ENCODE measurements at regions not wholly inside any gene's neighbourhood (a gene's known extent, or its start where the extent isn't known, plus 50 kb on each side); places are given as distances from the start of the nearest gene placed in this dataset.

DNA sequence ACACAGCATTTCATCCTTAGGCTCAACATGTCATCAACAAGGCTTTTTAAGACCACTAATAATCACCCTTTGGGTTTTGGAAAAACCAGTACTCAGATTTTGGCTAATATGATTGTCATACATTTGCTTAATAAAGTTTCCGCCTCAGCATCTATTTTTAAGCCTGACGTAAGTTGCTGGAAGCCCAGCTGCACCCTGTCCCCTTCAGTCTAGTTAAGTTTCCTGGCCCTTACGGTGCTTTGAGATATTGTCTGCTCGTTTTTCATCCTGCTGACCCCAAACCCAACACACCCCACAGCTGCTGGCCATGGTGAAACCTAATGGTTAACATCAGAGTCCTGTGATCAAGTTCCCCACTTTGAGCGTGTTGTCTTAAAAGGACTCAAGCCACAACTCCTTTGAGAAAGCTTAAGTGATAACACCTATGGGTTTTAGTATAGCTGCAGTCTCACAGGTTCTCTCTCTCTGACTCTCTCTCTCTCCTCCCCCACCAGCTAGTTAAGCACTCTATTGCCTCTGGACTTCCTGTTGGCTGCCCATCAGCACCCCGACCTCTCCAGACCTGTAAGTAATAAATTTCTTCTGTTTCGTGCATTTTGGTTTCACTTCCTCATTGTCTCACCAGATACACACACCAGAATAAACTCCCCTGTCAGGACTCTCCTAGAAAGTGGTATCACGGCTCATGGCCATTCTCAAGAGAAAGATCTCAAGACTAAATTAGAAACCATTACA, 802.0 kb downstream of the C6orf118 start:
- Histone ChIP-seq H3K27me3 (ENCODE audit: insufficient read depth, low read depth, low read length) (no peaks in the 10 kb centered on the region), H4K20me1 (ENCODE audit: insufficient read depth) (no peaks in the 10 kb centered on the region), H3K9me2 (ENCODE audit: insufficient read depth, low read length) (no peaks in the 10 kb centered on the region), H3K79me2 (replicated peaks; ENCODE audit: insufficient read depth, low read length) (no peaks in the 10 kb centered on the region), H3F3A (ENCODE audit: insufficient read depth, low read length, poor library complexity, severe bottlenecking) (no peaks in the 10 kb centered on the region), H3K27ac (ENCODE audit: low read length) (no peak overlapping the region), H2AFZ (ENCODE audit: low read depth, low read length) (no peak overlapping the region), H3K9ac (ENCODE audit: low read length) (no peak overlapping the region), H3K36me3 (ENCODE audit: insufficient read depth, low read length) (no peaks in the 10 kb centered on the region), H3K9me3 (ENCODE audit: low read length) (no peaks in the 10 kb centered on the region), H3K4me2 (ENCODE audit: low read length) (no peak overlapping the region), H3K4me3 (ENCODE audit: low read length) (no peak overlapping the region)
- TF ChIP-seq TAF1 (IDR thresholded peaks at IDR 0.05; ENCODE audit: low read depth) (no peak), RAD21 (conservative IDR thresholded peaks at IDR 0.05) (no peak), EZH2 (IDR thresholded peaks at IDR 0.05; ENCODE audit: borderline replicate concordance, insufficient read depth, low read length, poor library complexity, severe bottlenecking) (no peak), EP300 (conservative IDR thresholded peaks at IDR 0.05; ENCODE audit: poor library complexity, severe bottlenecking) (no peak), MXI1 (conservative IDR thresholded peaks at IDR 0.05; ENCODE audit: poor library complexity, severe bottlenecking) (no peak), SMC3 (conservative IDR thresholded peaks at IDR 0.05; ENCODE audit: poor library complexity) (no peak), POLR2AphosphoS5 (IDR thresholded peaks at IDR 0.05) (no peak), CTCF (IDR thresholded peaks at IDR 0.05; ENCODE audit: poor library complexity, severe bottlenecking) (no peak)
- TF ChIP-seq, protein P1, sequence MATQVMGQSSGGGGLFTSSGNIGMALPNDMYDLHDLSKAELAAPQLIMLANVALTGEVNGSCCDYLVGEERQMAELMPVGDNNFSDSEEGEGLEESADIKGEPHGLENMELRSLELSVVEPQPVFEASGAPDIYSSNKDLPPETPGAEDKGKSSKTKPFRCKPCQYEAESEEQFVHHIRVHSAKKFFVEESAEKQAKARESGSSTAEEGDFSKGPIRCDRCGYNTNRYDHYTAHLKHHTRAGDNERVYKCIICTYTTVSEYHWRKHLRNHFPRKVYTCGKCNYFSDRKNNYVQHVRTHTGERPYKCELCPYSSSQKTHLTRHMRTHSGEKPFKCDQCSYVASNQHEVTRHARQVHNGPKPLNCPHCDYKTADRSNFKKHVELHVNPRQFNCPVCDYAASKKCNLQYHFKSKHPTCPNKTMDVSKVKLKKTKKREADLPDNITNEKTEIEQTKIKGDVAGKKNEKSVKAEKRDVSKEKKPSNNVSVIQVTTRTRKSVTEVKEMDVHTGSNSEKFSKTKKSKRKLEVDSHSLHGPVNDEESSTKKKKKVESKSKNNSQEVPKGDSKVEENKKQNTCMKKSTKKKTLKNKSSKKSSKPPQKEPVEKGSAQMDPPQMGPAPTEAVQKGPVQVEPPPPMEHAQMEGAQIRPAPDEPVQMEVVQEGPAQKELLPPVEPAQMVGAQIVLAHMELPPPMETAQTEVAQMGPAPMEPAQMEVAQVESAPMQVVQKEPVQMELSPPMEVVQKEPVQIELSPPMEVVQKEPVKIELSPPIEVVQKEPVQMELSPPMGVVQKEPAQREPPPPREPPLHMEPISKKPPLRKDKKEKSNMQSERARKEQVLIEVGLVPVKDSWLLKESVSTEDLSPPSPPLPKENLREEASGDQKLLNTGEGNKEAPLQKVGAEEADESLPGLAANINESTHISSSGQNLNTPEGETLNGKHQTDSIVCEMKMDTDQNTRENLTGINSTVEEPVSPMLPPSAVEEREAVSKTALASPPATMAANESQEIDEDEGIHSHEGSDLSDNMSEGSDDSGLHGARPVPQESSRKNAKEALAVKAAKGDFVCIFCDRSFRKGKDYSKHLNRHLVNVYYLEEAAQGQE (IDR thresholded peaks at IDR 0.05; ENCODE audit: borderline replicate concordance) = no peak

GRCh38 chr6:164505425-164505824, 804.0 kb downstream of the C6orf118 start:
- no peaks in the 10 kb centered on the region for H3K79me2 ChIP-seq (replicated peaks; ENCODE audit: insufficient read depth, low read length)
- no peaks in the 10 kb centered on the region for H3K9me3 ChIP-seq (ENCODE audit: low read length)
- no peaks in the 10 kb centered on the region for H3K36me3 ChIP-seq (ENCODE audit: insufficient read depth, low read length)
- H4K20me1 ChIP-seq (ENCODE audit: insufficient read depth) = no peaks in the 10 kb centered on the region
- TF ChIP-seq EP300 (conservative IDR thresholded peaks at IDR 0.05; ENCODE audit: poor library complexity, severe bottlenecking) (peak; percentile 93), SMC3 (conservative IDR thresholded peaks at IDR 0.05; ENCODE audit: poor library complexity) (no peak), POLR2AphosphoS5 (IDR thresholded peaks at IDR 0.05) (peak; percentile 67)
- H2AFZ ChIP-seq (ENCODE audit: low read depth, low read length) = no peak overlapping the region
- no peaks in the 10 kb centered on the region for H3K9me2 ChIP-seq (ENCODE audit: insufficient read depth, low read length)
- no peak overlapping the region for H3K9ac ChIP-seq (ENCODE audit: low read length)
- H3K4me2 ChIP-seq (ENCODE audit: low read length) = no peak overlapping the region
- no peaks in the 10 kb centered on the region for H3K27me3 ChIP-seq (ENCODE audit: insufficient read depth, low read depth, low read length)
- H3K27ac ChIP-seq (ENCODE audit: low read length) = no peak overlapping the region
- H3K4me3 ChIP-seq (ENCODE audit: low read length) = no peak overlapping the region
- H3F3A ChIP-seq (ENCODE audit: insufficient read depth, low read length, poor library complexity, severe bottlenecking) = no peaks in the 10 kb centered on the region

Measured in neural cell (in vitro differentiated cells).